Mesodermal cell (in vitro differentiated cells): ENCODE measurements at regions not wholly inside any gene's neighbourhood (a gene's known extent, or its start where the extent isn't known, plus 50 kb on each side); places are given as distances from the start of the nearest gene placed in this dataset.

Experiments
- H3K27ac ChIP-seq: 2 replicates; pipeline ENCODE4 v1.7.0; 2013; ENCODE audit warnings: mild to moderate bottlenecking, low read depth, low read length, moderate library complexity; ENCODE audit not compliant: severe bottlenecking
- H3K36me3 ChIP-seq: 2 replicates; pipeline ENCODE4 v1.7.1; 2013; ENCODE audit warnings: mild to moderate bottlenecking, low read length, moderate library complexity; ENCODE audit not compliant: control insufficient read depth, insufficient read depth
- H3K4me1 ChIP-seq: one replicate; pipeline ENCODE4 v1.7.1; 2013; ENCODE audit warnings: mild to moderate bottlenecking, low read length; ENCODE audit not compliant: insufficient read depth, control insufficient read depth, poor library complexity, severe bottlenecking
- H3K4me3 ChIP-seq: 2 replicates; pipeline ENCODE4 v1.7.0; 2013; ENCODE audit warnings: low read length, control low read depth, mild to moderate bottlenecking; ENCODE audit not compliant: insufficient read depth, poor library complexity, severe bottlenecking; ENCODE audit errors: extremely low read depth
- H3K9me3 ChIP-seq: 2 replicates; pipeline ENCODE4 v1.7.1; 2013; ENCODE audit warnings: mild to moderate bottlenecking, low read length, moderate library complexity; ENCODE audit not compliant: control insufficient read depth
- WGBS, 2 experiments: methylation state at CpG; one replicate each; pipeline ENCODE4 v1.1.5; 2013; ENCODE audit warnings: missing lambda C conversion rate in 2 of 2; ENCODE audit not compliant: insufficient coverage in 2 of 2; 5-methylcytosine and 5-hydroxymethylcytosine counted together

GRCh38 chr5:67294266-67294938, 97.8 kb upstream of the CD180 start:
- H3K9me3 ChIP-seq: no peaks in the 10 kb centered on the region
- WGBS, 2 experiments: 88 to 100% methylated on average over 1 of the region's 4 CpGs
- H3K36me3 ChIP-seq: no peaks in the 10 kb centered on the region
- H3K4me1 ChIP-seq: no peaks in the 10 kb centered on the region
- H3K27ac ChIP-seq: no peak overlapping the region
- H3K4me3 ChIP-seq: no peak overlapping the region

- Histone ChIP-seq H3K4me3 (no peak overlapping the region), H3K9me3 (no peaks in the 10 kb centered on the region), H3K27ac (no peak overlapping the region), H3K36me3 (no peaks in the 10 kb centered on the region), H3K4me1 (no peaks in the 10 kb centered on the region)
These were observed 96.6 kb upstream of the CD180 start for GRCh38 chr5:67293226-67293625.

- no peaks in the 10 kb centered on the region for H3K36me3 ChIP-seq
- H3K27ac ChIP-seq: no peak overlapping the region
- no peaks in the 10 kb centered on the region for H3K9me3 ChIP-seq
- H3K4me3 ChIP-seq: no peak overlapping the region
- H3K4me1 ChIP-seq: no peaks in the 10 kb centered on the region
- 87 to 94% methylated on average over 2 of the region's 4 CpGs for WGBS, 2 experiments
These were observed 95.8 kb upstream of the CD180 start for GRCh38 chr5:67292201-67292940.

GRCh38 chr5:67291671-67292070, 95.1 kb upstream of the CD180 start:
- 93 to 100% methylated on average over 3 of the region's 7 CpGs for WGBS, 2 experiments
- Histone ChIP-seq H3K9me3 (no peaks in the 10 kb centered on the region), H3K4me1 (peaks cover 2% of the 10 kb centered on the region), H3K36me3 (no peaks in the 10 kb centered on the region), H3K4me3 (no peak overlapping the region), H3K27ac (no peak overlapping the region)

GRCh38 chr5:67291066-67291465, 94.5 kb upstream of the CD180 start:
- WGBS, 2 experiments: 86 to 94% methylated on average over 3 to 4 of the region's 4 CpGs
- Histone ChIP-seq H3K9me3 (no peaks in the 10 kb centered on the region), H3K4me1 (peaks cover 3% of the 10 kb centered on the region)

GRCh38 chr5:67290655-67291054, 94.1 kb upstream of the CD180 start:
- Histone ChIP-seq H3K36me3 (no peaks in the 10 kb centered on the region), H3K9me3 (no peaks in the 10 kb centered on the region), H3K4me3 (no peak overlapping the region), H3K27ac (no peak overlapping the region), H3K4me1 (peaks cover 3% of the 10 kb centered on the region)
- 80 to 100% methylated on average over 1 of the region's 3 CpGs for WGBS, 2 experiments

More at GRCh38 chr5:67291066-67291465, 94.5 kb upstream of the CD180 start:
- H3K4me3 ChIP-seq: no peak overlapping the region
- no peaks in the 10 kb centered on the region for H3K36me3 ChIP-seq
- H3K27ac ChIP-seq: no peak overlapping the region

GRCh38 chr5:67289763-67290521, 93.3 kb upstream of the CD180 start:
- H3K27ac ChIP-seq: no peak overlapping the region
- H3K4me1 ChIP-seq: peaks cover 3% of the 10 kb centered on the region
- H3K36me3 ChIP-seq: no peaks in the 10 kb centered on the region
- H3K9me3 ChIP-seq: no peaks in the 10 kb centered on the region
- no peak overlapping the region for H3K4me3 ChIP-seq
- WGBS, 2 experiments: 95 to 98% methylated on average over 3 of the region's 4 CpGs

GRCh38 chr5:67287510-67288268, 91.1 kb upstream of the CD180 start:
- Histone ChIP-seq H3K4me1 (peaks cover 9% of the 10 kb centered on the region), H3K4me3 (no peak overlapping the region), H3K9me3 (no peaks in the 10 kb centered on the region), H3K27ac (peak overlapping the region; percentile 42), H3K36me3 (no peaks in the 10 kb centered on the region)
- 75 to 83% methylated on average over 1 of the region's 3 CpGs for WGBS, 2 experiments

- 79 to 95% methylated on average over 3 to 4 of the region's 4 CpGs for WGBS, 2 experiments
- no peak overlapping the region for H3K27ac ChIP-seq
- H3K36me3 ChIP-seq: no peaks in the 10 kb centered on the region
- H3K4me1 ChIP-seq: peaks cover 9% of the 10 kb centered on the region
- H3K4me3 ChIP-seq: no peak overlapping the region
- H3K9me3 ChIP-seq: no peaks in the 10 kb centered on the region
These were observed 89.4 kb upstream of the CD180 start for GRCh38 chr5:67286006-67286405.

GRCh38 chr5:67283988-67284487, 87.4 kb upstream of the CD180 start:
- Histone ChIP-seq H3K9me3 (peaks cover 3% of the 10 kb centered on the region), H3K4me1 (peaks cover 9% of the 10 kb centered on the region), H3K27ac (no peak overlapping the region), H3K36me3 (no peaks in the 10 kb centered on the region), H3K4me3 (no peak overlapping the region)
- WGBS, 2 experiments: 81 to 83% methylated on average over 3 to 4 of the region's 4 CpGs
